Thoracic aorta (tissue), 2 donors: ENCODE measurements at regions not wholly inside any gene's neighbourhood (a gene's known extent, or its start where the extent isn't known, plus 50 kb on each side); places are given as distances from the start of the nearest gene placed in this dataset.

Experiments used
- ATAC-seq: fragments of 150-250 bp; one replicate; pipeline ENCODE4 v1.8.0; 2017; ENCODE audit warnings: low read depth; ENCODE audit not compliant: insufficient number of reproducible peaks, low FRiP score
- DNase-seq: peaks from one replicate; pipeline ENCODE4 v3.0.0-alpha.2; 2020; ENCODE audit warnings: low spot score
- H3K27ac ChIP-seq, 2 donors: fragments of 200-600 bp; sonication (generic); 1 replicate in 1 of 2; 2 replicates in 1 of 2; pipeline ENCODE4 v1.5.1; 2016; ENCODE audit warnings: mild to moderate bottlenecking in 2 of 2, moderate library complexity in 2 of 2
- H3K27me3 ChIP-seq: fragments of 200-600 bp; sonication (generic); replicated peaks from 2 replicates; pipeline ENCODE4 v1.6.0; 2016; ENCODE audit warnings: mild to moderate bottlenecking; ENCODE audit not compliant: insufficient read depth
- H3K36me3 ChIP-seq: fragments of 200-600 bp; sonication (generic); one replicate; pipeline ENCODE4 v1.5.1; 2016
- H3K4me1 ChIP-seq, 2 donors: fragments of 200-600 bp; sonication (generic); 1 replicate in 1 of 2; 2 replicates in 1 of 2; pipeline versions ENCODE4 v1.5.1 to v1.6.0; 2016; ENCODE audit warnings: low read depth in 2 of 2, mild to moderate bottlenecking in 1 of 2; ENCODE audit not compliant: control insufficient read depth in 1 of 2
- H3K4me3 ChIP-seq: fragments of 200-600 bp; sonication (generic); 2 replicates; pipeline ENCODE4 v1.5.1; 2016; ENCODE audit warnings: mild to moderate bottlenecking
- H3K9me3 ChIP-seq: fragments of 200-600 bp; sonication (generic); 2 replicates; pipeline ENCODE4 v1.5.1; 2016
- CTCF ChIP-seq: fragments of 200-600 bp; sonication (generic); IDR thresholded peaks from one replicate; pipeline ENCODE4 v1.5.1; 2019; ENCODE audit warnings: antibody characterized with exemption

GRCh38 chr13:23510979-23511735 lies 59.1 kb upstream of the TNFRSF19 start:
- no peak for ATAC-seq
- no peak for DNase-seq
- TF ChIP-seq CTCF = no peak
- H3K9me3 ChIP-seq = no peaks in the 10 kb centered on the region
- H3K36me3 ChIP-seq = no peaks in the 10 kb centered on the region
- H3K27ac ChIP-seq = no peak overlapping the region
- H3K27me3 ChIP-seq = no peaks in the 10 kb centered on the region
- H3K4me1 ChIP-seq = no peaks in the 10 kb centered on the region
- no peak overlapping the region for H3K4me3 ChIP-seq

- H3K4me3 ChIP-seq = no peak overlapping the region
- DNase-seq (no peak), ATAC-seq (no peak)
- H3K9me3 ChIP-seq = no peaks in the 10 kb centered on the region
- H3K27me3 ChIP-seq = no peaks in the 10 kb centered on the region
- no peak overlapping the region for H3K27ac ChIP-seq
- H3K36me3 ChIP-seq = no peaks in the 10 kb centered on the region
- H3K4me1 ChIP-seq = no peaks in the 10 kb centered on the region
- TF ChIP-seq CTCF = no peak
Observed at GRCh38 chr13:23512762-23513395, 57.3 kb upstream of the TNFRSF19 start.

GRCh38 chr13:23513455-23513854 lies 56.8 kb upstream of the TNFRSF19 start:
- Histone ChIP-seq H3K36me3 (no peaks in the 10 kb centered on the region), H3K27me3 (no peaks in the 10 kb centered on the region), H3K9me3 (no peaks in the 10 kb centered on the region), H3K4me1 (no peaks in the 10 kb centered on the region), H3K4me3 (no peak overlapping the region), H3K27ac (no peak overlapping the region)
- no peak for ATAC-seq
- TF ChIP-seq CTCF = no peak
- no peak for DNase-seq

- no peaks in the 10 kb centered on the region for H3K36me3 ChIP-seq
- H3K27me3 ChIP-seq = no peaks in the 10 kb centered on the region
- H3K4me3 ChIP-seq = no peak overlapping the region
- H3K27ac ChIP-seq = no peak overlapping the region
- H3K4me1 ChIP-seq = no peaks in the 10 kb centered on the region
- ATAC-seq (no peak), DNase-seq (no peak)
- TF ChIP-seq CTCF = no peak
- H3K9me3 ChIP-seq = no peaks in the 10 kb centered on the region
Observed at GRCh38 chr13:23514076-23514475, 56.1 kb upstream of the TNFRSF19 start.

GRCh38 chr13:23515116-23515515 lies 55.1 kb upstream of the TNFRSF19 start:
- H3K4me3 ChIP-seq = no peak overlapping the region
- DNase-seq (no peak), ATAC-seq (no peak)
- no peaks in the 10 kb centered on the region for H3K27me3 ChIP-seq
- TF ChIP-seq CTCF = no peak
- no peaks in the 10 kb centered on the region for H3K9me3 ChIP-seq
- no peaks in the 10 kb centered on the region for H3K36me3 ChIP-seq
- H3K27ac ChIP-seq = no peak overlapping the region
- H3K4me1 ChIP-seq = no peaks in the 10 kb centered on the region
